ENCODE measurements at regions not wholly inside any gene's neighbourhood (a gene's known extent, or its start where the extent isn't known, plus 50 kb on each side); places are given as distances from the start of the nearest gene placed in this dataset.
"Not testable (repeated sequence)": the region's sequence is repeated elsewhere in the genome, so short reads cannot be mapped to it uniquely, and the experiment has no call there.

DNA sequence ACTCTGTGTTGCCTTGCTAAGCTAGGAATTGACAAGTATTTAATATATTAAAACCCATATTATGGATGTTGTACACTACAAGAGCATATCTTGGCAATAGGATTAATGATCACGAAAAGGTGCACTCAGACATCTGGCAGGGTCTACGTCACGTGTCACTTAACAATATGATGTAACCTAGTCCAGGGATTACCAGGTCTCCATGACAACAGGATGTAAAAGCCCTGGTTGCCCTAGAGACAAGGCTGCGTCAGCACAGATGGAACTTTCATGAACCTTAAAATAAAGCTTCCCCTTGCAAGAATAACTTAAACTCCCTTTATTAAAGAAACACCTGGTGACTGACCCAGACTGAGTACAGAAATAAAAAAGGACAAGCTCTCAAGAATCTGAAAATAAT is 717.8 kb downstream of the CDH18 start:
- intact Hi-C loops (cut with micrococcal nuclease; ENCODE audit: unreplicated experiment): no loop called here
- no peaks in the 10 kb centered on the region for H3K4me1 Mint-ChIP-seq (ENCODE audit: low read depth, unreplicated experiment)
- ChIA-PET POLR2A (no interaction called here), CTCF (no interaction called here)
- peaks cover 1% of the 10 kb centered on the region for H3K9me3 Mint-ChIP-seq (ENCODE audit: unreplicated experiment)
- TF ChIP-seq, protein P1, sequence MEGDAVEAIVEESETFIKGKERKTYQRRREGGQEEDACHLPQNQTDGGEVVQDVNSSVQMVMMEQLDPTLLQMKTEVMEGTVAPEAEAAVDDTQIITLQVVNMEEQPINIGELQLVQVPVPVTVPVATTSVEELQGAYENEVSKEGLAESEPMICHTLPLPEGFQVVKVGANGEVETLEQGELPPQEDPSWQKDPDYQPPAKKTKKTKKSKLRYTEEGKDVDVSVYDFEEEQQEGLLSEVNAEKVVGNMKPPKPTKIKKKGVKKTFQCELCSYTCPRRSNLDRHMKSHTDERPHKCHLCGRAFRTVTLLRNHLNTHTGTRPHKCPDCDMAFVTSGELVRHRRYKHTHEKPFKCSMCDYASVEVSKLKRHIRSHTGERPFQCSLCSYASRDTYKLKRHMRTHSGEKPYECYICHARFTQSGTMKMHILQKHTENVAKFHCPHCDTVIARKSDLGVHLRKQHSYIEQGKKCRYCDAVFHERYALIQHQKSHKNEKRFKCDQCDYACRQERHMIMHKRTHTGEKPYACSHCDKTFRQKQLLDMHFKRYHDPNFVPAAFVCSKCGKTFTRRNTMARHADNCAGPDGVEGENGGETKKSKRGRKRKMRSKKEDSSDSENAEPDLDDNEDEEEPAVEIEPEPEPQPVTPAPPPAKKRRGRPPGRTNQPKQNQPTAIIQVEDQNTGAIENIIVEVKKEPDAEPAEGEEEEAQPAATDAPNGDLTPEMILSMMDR (IDR thresholded peaks at IDR 0.05; ENCODE audit: insufficient read depth in 1 of 2, low read depth in 1 of 2, low read length in 1 of 2, severe bottlenecking in 1 of 2, unreplicated experiment in 1 of 2): no peak
- no peaks in the 10 kb centered on the region for H3K36me3 Mint-ChIP-seq (ENCODE audit: insufficient read depth, unreplicated experiment)
- no peak for DNase-seq
- H3K27ac Mint-ChIP-seq (ENCODE audit: unreplicated experiment): no peak overlapping the region
- Histone ChIP-seq H3K4me3 (ENCODE audit: low read depth, low read length) (no peak overlapping the region), H3K27me3 (replicated peaks; ENCODE audit: control insufficient read depth, insufficient read depth, low read length) (no peaks in the 10 kb centered on the region), H3K9me3 (no peaks in the 10 kb centered on the region), H3K36me3 (ENCODE audit: control insufficient read depth, insufficient read depth, low read length) (no peaks in the 10 kb centered on the region; the same call in 1 of the 2 replicates), H3K4me1 (no peaks in the 10 kb centered on the region)
- no TSS peak for BruUV-seq (replicated peaks)
- H3K27me3 Mint-ChIP-seq (ENCODE audit: insufficient read depth, unreplicated experiment): no peaks in the 10 kb centered on the region
- H3K4me3 Mint-ChIP-seq (ENCODE audit: unreplicated experiment): no peak overlapping the region

DNA sequence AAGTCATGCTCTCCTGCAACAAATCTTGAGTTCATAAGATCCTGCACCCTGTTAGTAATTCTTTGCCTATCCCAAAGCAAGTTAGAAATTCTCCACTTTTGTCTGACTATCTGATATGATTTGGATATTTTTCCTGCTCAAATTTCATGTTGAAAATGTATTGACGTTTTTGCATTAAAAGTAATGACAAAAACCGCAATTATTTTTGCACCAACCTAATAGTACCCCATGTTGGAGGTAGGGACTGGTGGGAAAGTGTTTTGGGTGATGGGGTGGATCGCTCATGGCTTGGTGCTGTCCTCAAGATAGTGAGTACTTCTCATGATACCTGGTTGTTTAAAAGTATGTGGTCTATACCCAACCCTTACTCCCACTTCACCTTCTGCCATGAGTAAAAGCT is 713.4 kb downstream of the CDH18 start:
- Histone ChIP-seq H3K36me3 (ENCODE audit: control insufficient read depth, insufficient read depth, low read length) (no peaks in the 10 kb centered on the region; the same call in 1 of the 2 replicates), H3K4me3 (ENCODE audit: low read depth, low read length) (no peak overlapping the region), H3K4me1 (no peaks in the 10 kb centered on the region), H3K9me3 (no peaks in the 10 kb centered on the region), H3K27me3 (replicated peaks; ENCODE audit: control insufficient read depth, insufficient read depth, low read length) (no peaks in the 10 kb centered on the region)
- Mint-ChIP-seq H3K27me3 (ENCODE audit: insufficient read depth, unreplicated experiment) (no peaks in the 10 kb centered on the region), H3K4me1 (ENCODE audit: low read depth, unreplicated experiment) (no peaks in the 10 kb centered on the region), H3K4me3 (ENCODE audit: unreplicated experiment) (no peak overlapping the region), H3K9me3 (ENCODE audit: unreplicated experiment) (peaks cover 18% of the 10 kb centered on the region), H3K27ac (ENCODE audit: unreplicated experiment) (no peak overlapping the region), H3K36me3 (ENCODE audit: insufficient read depth, unreplicated experiment) (no peaks in the 10 kb centered on the region)
- POLR2A ChIA-PET: no interaction called here
- DNase-seq: no peak
- TF ChIP-seq, protein P1 (IDR thresholded peaks at IDR 0.05; ENCODE audit: insufficient read depth in 1 of 2, low read depth in 1 of 2, low read length in 1 of 2, severe bottlenecking in 1 of 2, unreplicated experiment in 1 of 2): no peak
- intact Hi-C loops (cut with micrococcal nuclease; ENCODE audit: unreplicated experiment): no loop called here
- BruUV-seq (replicated peaks): no TSS peak
- CTCF ChIA-PET: no interaction called here

DNA sequence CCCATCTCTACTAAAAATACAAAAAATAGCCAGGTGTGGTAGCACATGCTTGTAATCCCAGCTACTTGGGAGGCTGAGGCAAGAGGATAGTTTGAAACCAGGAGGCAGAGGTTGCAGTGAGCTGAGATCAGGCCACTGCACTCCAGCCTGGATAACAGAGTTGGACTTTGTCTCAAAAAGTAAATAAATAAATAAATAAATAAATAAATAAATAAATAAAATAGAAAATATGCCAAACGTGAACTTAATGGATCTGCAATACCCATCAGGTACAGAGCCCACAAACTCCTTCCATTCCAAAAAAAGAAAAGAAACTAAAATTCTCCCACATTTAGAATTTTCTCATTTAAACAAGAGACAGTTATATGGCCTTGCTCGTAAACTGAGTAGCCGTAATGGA is 702.7 kb downstream of the CDH18 start:
- H3K27me3 Mint-ChIP-seq (ENCODE audit: insufficient read depth, unreplicated experiment): no peaks in the 10 kb centered on the region
- ChIA-PET POLR2A (no interaction called here), CTCF (no interaction called here)
- Histone ChIP-seq H3K4me1 (no peaks in the 10 kb centered on the region), H3K27me3 (replicated peaks; ENCODE audit: control insufficient read depth, insufficient read depth, low read length) (no peaks in the 10 kb centered on the region), H3K9me3 (no peaks in the 10 kb centered on the region), H3K36me3 (ENCODE audit: control insufficient read depth, insufficient read depth, low read length) (no peaks in the 10 kb centered on the region), H3K4me3 (ENCODE audit: low read depth, low read length) (no peak overlapping the region)
- H3K4me3 Mint-ChIP-seq (ENCODE audit: unreplicated experiment): no peak overlapping the region
- H3K27ac Mint-ChIP-seq (ENCODE audit: unreplicated experiment): no peak overlapping the region
- H3K9me3 Mint-ChIP-seq (ENCODE audit: unreplicated experiment): peaks cover 15% of the 10 kb centered on the region
- TF ChIP-seq, protein P1 (IDR thresholded peaks at IDR 0.05; ENCODE audit: insufficient read depth in 1 of 2, low read depth in 1 of 2, low read length in 1 of 2, severe bottlenecking in 1 of 2, unreplicated experiment in 1 of 2): no peak
- no peaks in the 10 kb centered on the region for H3K36me3 Mint-ChIP-seq (ENCODE audit: insufficient read depth, unreplicated experiment)
- no peak for DNase-seq
- H3K4me1 Mint-ChIP-seq (ENCODE audit: low read depth, unreplicated experiment): no peaks in the 10 kb centered on the region
- no TSS peak for BruUV-seq (replicated peaks)
- intact Hi-C loops (cut with micrococcal nuclease; ENCODE audit: unreplicated experiment): no loop called here

DNA sequence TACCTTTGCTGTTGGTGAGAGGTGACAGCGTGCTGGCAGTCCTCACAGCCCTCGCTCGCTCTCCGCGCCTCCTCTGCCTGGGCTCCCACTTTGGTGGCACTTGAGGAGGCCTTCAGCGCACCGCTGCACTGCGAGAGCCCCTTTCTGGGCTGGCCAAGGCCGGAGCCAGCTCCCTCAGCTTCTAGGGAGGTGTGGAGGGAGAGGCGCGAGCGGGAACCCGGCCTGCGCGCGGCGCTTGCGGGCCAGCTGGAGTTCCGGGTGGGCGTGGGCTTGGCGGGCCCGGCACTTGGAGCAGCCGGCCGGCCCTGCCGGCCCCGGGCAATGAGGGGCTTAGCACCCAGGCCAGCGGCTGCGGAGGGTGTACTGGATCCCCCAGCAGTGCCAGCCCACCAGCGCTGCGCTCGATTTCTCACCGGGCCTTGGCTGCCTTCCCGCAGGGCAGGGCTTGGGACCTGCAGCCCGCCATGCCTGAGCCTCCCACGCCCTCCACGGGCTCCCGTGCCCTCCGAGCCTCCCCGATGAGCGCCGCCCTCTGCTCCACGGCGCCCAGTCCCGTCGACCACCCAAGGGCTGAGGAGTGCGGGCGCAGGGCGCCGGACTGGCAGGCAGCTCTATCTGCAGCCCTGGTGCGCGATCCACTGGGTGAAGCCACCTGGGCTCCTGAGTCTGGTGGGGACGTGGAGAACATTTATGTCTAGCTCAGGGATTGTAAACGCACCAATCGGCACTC is 700.3 kb downstream of the CDH18 start:
- H3K27me3 Mint-ChIP-seq (ENCODE audit: insufficient read depth, unreplicated experiment); POLR2A ChIA-PET; H3K9me3 ChIP-seq; intact Hi-C loops (cut with micrococcal nuclease; ENCODE audit: unreplicated experiment); H3K4me3 Mint-ChIP-seq (ENCODE audit: unreplicated experiment); CTCF ChIA-PET; BruUV-seq (replicated peaks); H3K36me3 Mint-ChIP-seq (ENCODE audit: insufficient read depth, unreplicated experiment); H3K4me1 Mint-ChIP-seq (ENCODE audit: low read depth, unreplicated experiment); H3K27me3 ChIP-seq (replicated peaks; ENCODE audit: control insufficient read depth, insufficient read depth, low read length); H3K27ac Mint-ChIP-seq (ENCODE audit: unreplicated experiment); H3K4me3 ChIP-seq (ENCODE audit: low read depth, low read length); DNase-seq; H3K36me3 ChIP-seq (ENCODE audit: control insufficient read depth, insufficient read depth, low read length); H3K9me3 Mint-ChIP-seq (ENCODE audit: unreplicated experiment); H3K4me1 ChIP-seq: not testable (repeated sequence)

DNA sequence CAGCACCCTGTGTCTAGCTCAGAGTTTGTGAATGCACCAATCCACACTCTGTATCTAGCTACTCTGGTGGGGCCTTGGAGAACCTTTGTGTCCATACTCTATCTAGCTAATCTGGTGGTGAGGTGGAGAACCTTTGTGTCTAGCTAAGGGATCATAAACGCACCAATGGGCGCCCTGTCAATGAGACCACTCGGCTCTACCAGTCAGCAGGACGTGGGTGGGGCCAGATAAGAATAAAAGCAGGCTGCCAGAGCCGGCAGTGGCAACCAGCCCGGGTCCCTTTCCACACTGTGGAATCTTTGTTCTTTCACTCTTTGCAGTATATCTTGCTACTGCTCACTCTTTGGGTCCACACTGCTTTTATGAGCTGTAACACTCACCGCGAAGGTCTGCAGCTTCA is 699.7 kb downstream of the CDH18 start:
- intact Hi-C loops (cut with micrococcal nuclease; ENCODE audit: unreplicated experiment); H3K27me3 Mint-ChIP-seq (ENCODE audit: insufficient read depth, unreplicated experiment); H3K4me1 ChIP-seq; H3K4me3 Mint-ChIP-seq (ENCODE audit: unreplicated experiment); CTCF ChIA-PET; H3K36me3 Mint-ChIP-seq (ENCODE audit: insufficient read depth, unreplicated experiment); H3K4me3 ChIP-seq (ENCODE audit: low read depth, low read length); POLR2A ChIA-PET; H3K27me3 ChIP-seq (replicated peaks; ENCODE audit: control insufficient read depth, insufficient read depth, low read length); H3K9me3 ChIP-seq; H3K4me1 Mint-ChIP-seq (ENCODE audit: low read depth, unreplicated experiment); H3K36me3 ChIP-seq (ENCODE audit: control insufficient read depth, insufficient read depth, low read length); H3K9me3 Mint-ChIP-seq (ENCODE audit: unreplicated experiment); H3K27ac Mint-ChIP-seq (ENCODE audit: unreplicated experiment); BruUV-seq (replicated peaks); DNase-seq: not testable (repeated sequence)
